Endothelial cell of umbilical vein (primary cell): ENCODE measurements at regions not wholly inside any gene's neighbourhood (a gene's known extent, or its start where the extent isn't known, plus 50 kb on each side); places are given as distances from the start of the nearest gene placed in this dataset.

Source experiments
- BruUV-seq: library from RNA; stranded (reverse); fragments of 400-500 nt; replicated peaks from 2 replicates; lab custom pipeline; 2021; lab: Mats Ljungman, UMichigan
- CTCF ChIA-PET: fragments of 300-600, 350-600 bp; sonication (Branson Sonifier 250); formaldehyde crosslinking; loops from one replicate; lab custom pipeline; 2021; ENCODE audit warnings: antibody characterized with exemption, inconsistent platforms; lab: Charles Lee
- POLR2A ChIA-PET: fragments of 300-600, 350-600 bp; sonication (Branson Sonifier 250); formaldehyde crosslinking; loops from one replicate; lab custom pipeline; 2021; ENCODE audit warnings: antibody characterized with exemption, inconsistent platforms; lab: Charles Lee
- DNase-seq: peaks from one replicate; pipeline ENCODE4 v3.0.0-alpha.2; 2011; ENCODE audit warnings: low read depth, low spot score
- FAIRE-seq: peaks from 2 replicates; lab custom pipeline; 2011; peaks lifted over from hg19 to GRCh38; lab: Jason Lieb, UNC
- H2AFZ ChIP-seq: 2 replicates; pipeline ENCODE4 v1.6.0; 2012; ENCODE audit warnings: low read depth, low read length, control low read depth, inconsistent platforms
- H3K27ac ChIP-seq: 2 replicates; pipeline ENCODE4 v1.5.1; 2011; ENCODE audit warnings: low read depth, mild to moderate bottlenecking, control low read depth, low read length, moderate library complexity; ENCODE audit not compliant: insufficient read depth
- H3K27me3 ChIP-seq, 2 experiments: 2 replicates each; pipeline versions ENCODE4 v1.6.0 to v1.6.1; 2011; ENCODE audit warnings: low read length in 2 of 2, mixed read lengths in 1 of 2; ENCODE audit not compliant: control insufficient read depth in 2 of 2, insufficient read depth in 2 of 2
- H3K36me3 ChIP-seq, 2 experiments: 2 replicates in 1 of 2; 3 replicates in 1 of 2; pipeline ENCODE4 v1.5.1; 2011; ENCODE audit warnings: low read length in 2 of 2, mild to moderate bottlenecking in 1 of 2, moderate library complexity in 1 of 2; ENCODE audit not compliant: control insufficient read depth in 2 of 2, insufficient read depth in 2 of 2; ENCODE audit errors: extremely low read depth in 1 of 2
- H3K4me1 ChIP-seq: 3 replicates; pipeline ENCODE4 v1.5.1; 2011; ENCODE audit warnings: mild to moderate bottlenecking, low read length; ENCODE audit not compliant: control insufficient read depth, insufficient read depth; ENCODE audit errors: extremely low read depth
- H3K4me2 ChIP-seq: 2 replicates; pipeline ENCODE4 v1.6.1; 2011; ENCODE audit warnings: low read length, control low read depth, mixed read lengths; ENCODE audit not compliant: insufficient read depth
- H3K4me3 ChIP-seq, 3 experiments: fragments of 200-600 bp in 1 of 3; sonication (generic), shearing (Covaris generic) in 1 of 3; replicated peaks in 1 of 3; 2 replicates each; pipeline ENCODE4 v1.5.1; 2011 to 2016; ENCODE audit warnings: control low read depth in 3 of 3, low read length in 3 of 3, mild to moderate bottlenecking in 2 of 3, inconsistent platforms in 1 of 3, low read depth in 1 of 3, moderate library complexity in 1 of 3; ENCODE audit not compliant: insufficient read depth in 1 of 3
- H3K79me2 ChIP-seq: 2 replicates; pipeline ENCODE4 v1.6.0; 2012; ENCODE audit warnings: low read length, inconsistent platforms; ENCODE audit not compliant: control insufficient read depth, insufficient read depth
- H3K9ac ChIP-seq: replicated peaks from 2 replicates; pipeline ENCODE3; 2011; ENCODE audit warnings: low read length, control low read depth; ENCODE audit not compliant: insufficient read depth; ENCODE audit errors: extremely low read depth
- H3K9me1 ChIP-seq: replicated peaks from 3 replicates; pipeline ENCODE4 v1.6.0; 2011; ENCODE audit warnings: mild to moderate bottlenecking, low read length; ENCODE audit not compliant: control insufficient read depth, insufficient read depth; ENCODE audit errors: extremely low read depth
- H3K9me3 ChIP-seq: replicated peaks from 2 replicates; pipeline ENCODE4 v1.5.1; 2012; ENCODE audit warnings: low read length, inconsistent platforms; ENCODE audit not compliant: control insufficient read depth, insufficient read depth
- H4K20me1 ChIP-seq: replicated peaks from 2 replicates; pipeline ENCODE3; 2011; ENCODE audit warnings: mild to moderate bottlenecking, low read length; ENCODE audit not compliant: control insufficient read depth, insufficient read depth; ENCODE audit errors: extremely low read depth
- CTCF ChIP-seq, 2 donors: IDR thresholded peaks; 1 replicate in 1 of 2; 2 replicates in 1 of 2; pipeline ENCODE4 v1.5.1; 2011; ENCODE audit warnings: low read length in 2 of 2, mild to moderate bottlenecking in 2 of 2, moderate library complexity in 2 of 2, control low read depth in 1 of 2, inconsistent platforms in 1 of 2, low read depth in 1 of 2; ENCODE audit not compliant: insufficient read depth in 1 of 2; ENCODE audit errors: extremely low read depth in 1 of 2
- EZH2 ChIP-seq: IDR thresholded peaks from 2 replicates; pipeline ENCODE4 v1.6.1; 2012; ENCODE audit warnings: borderline replicate concordance, low read depth, mild to moderate bottlenecking, moderate library complexity, low read length, inconsistent platforms; ENCODE audit not compliant: severe bottlenecking
- FOS ChIP-seq: IDR thresholded peaks from 2 replicates; pipeline ENCODE4 v1.6.1; 2011; ENCODE audit warnings: mild to moderate bottlenecking, low read length, moderate library complexity, borderline replicate concordance; ENCODE audit not compliant: insufficient read depth
- GATA2 ChIP-seq: IDR thresholded peaks from 2 replicates; pipeline ENCODE4 v1.7.0; 2011; ENCODE audit warnings: low read depth, mild to moderate bottlenecking, moderate library complexity, mixed read lengths, low read length; ENCODE audit not compliant: insufficient read length, insufficient read depth
- JUN ChIP-seq: IDR thresholded peaks from 2 replicates; pipeline ENCODE4 v1.6.1; 2011; ENCODE audit warnings: borderline replicate concordance, low read depth; ENCODE audit not compliant: insufficient read length, insufficient read depth
- MAX ChIP-seq: IDR thresholded peaks from 2 replicates; pipeline ENCODE4 v1.6.1; 2011; ENCODE audit not compliant: insufficient read depth, insufficient read length
- MYC ChIP-seq: IDR thresholded peaks from one replicate; pipeline ENCODE4 v1.6.1; 2011; ENCODE audit warnings: mild to moderate bottlenecking, low read depth, low read length
- POLR2A ChIP-seq: IDR thresholded peaks from 2 replicates; pipeline ENCODE4 v1.6.1; 2012; ENCODE audit warnings: low read depth, mild to moderate bottlenecking, control low read depth, low read length
- POLR2AphosphoS5 ChIP-seq: IDR thresholded peaks from 2 replicates; pipeline ENCODE4 v1.6.1; 2012; ENCODE audit warnings: low read depth, mild to moderate bottlenecking, control low read depth, low read length, moderate library complexity; ENCODE audit not compliant: insufficient read depth
- dilution Hi-C: fragments of 300-500 bp; cut with MboI; formaldehyde crosslinking; loops from one replicate; pipeline ENCODE4 v1.15.0; 2019; ENCODE audit warnings: low sequenced_read_pairs; ENCODE audit not compliant: extremely low pct_ligation_motif_present
- intact Hi-C: fragments of 100-400 bp; cut with micrococcal nuclease; formaldehyde crosslinking; loops from one replicate; pipeline ENCODE4 v1.10.0; 2022

GRCh38 chr19:56916528-56916927, 76.0 kb upstream of the PEG3 start:
- no peaks in the 10 kb centered on the region for H3K9me1 ChIP-seq
- H3K9ac ChIP-seq = no peak overlapping the region
- H3K4me1 ChIP-seq = no peaks in the 10 kb centered on the region
- H3K27ac ChIP-seq = no peak overlapping the region
- H3K9me3 ChIP-seq = no peaks in the 10 kb centered on the region
- ChIA-PET POLR2A (no interaction called here), CTCF (no interaction called here)
- H3K4me2 ChIP-seq = no peak overlapping the region
- intact Hi-C loops (no loop called here), dilution Hi-C loops (no loop called here)
- no TSS peak for BruUV-seq
- FAIRE-seq = no peak
- no peaks in the 10 kb centered on the region for H3K27me3 ChIP-seq
- no peaks in the 10 kb centered on the region for H3K79me2 ChIP-seq
- no peaks in the 10 kb centered on the region for H3K36me3 ChIP-seq
- H3K4me3 ChIP-seq = no peak overlapping the region
- no peak for TF ChIP-seq GATA2
- TF ChIP-seq FOS = no peak
- no peak for TF ChIP-seq EZH2
- no peak for TF ChIP-seq POLR2AphosphoS5
- no peak for TF ChIP-seq POLR2A
- no peak for TF ChIP-seq MYC
- no peak for TF ChIP-seq MAX
- no peak for TF ChIP-seq JUN
- TF ChIP-seq CTCF (IDR thresholded peaks at IDR 0.05; ENCODE audit: extremely low read depth in 1 of 2, insufficient read depth in 1 of 2, low read depth in 1 of 2, low read length in 2 of 2) = no peak
- H4K20me1 ChIP-seq = no peaks in the 10 kb centered on the region
- DNase-seq = no peak
- H2AFZ ChIP-seq = no peak overlapping the region
